Glomerular visceral epithelial cell (primary cell): ENCODE measurements at regions not wholly inside any gene's neighbourhood (a gene's known extent, or its start where the extent isn't known, plus 50 kb on each side); places are given as distances from the start of the nearest gene placed in this dataset.
"Not testable (repeated sequence)": the region's sequence is repeated elsewhere in the genome, so short reads cannot be mapped to it uniquely, and the experiment has no call there.

ENCODE experiments used
- DNase-seq: peaks from one replicate; pipeline ENCODE4 v3.0.0-alpha.2; 2016; ENCODE audit errors: extremely low spot score

DNA sequence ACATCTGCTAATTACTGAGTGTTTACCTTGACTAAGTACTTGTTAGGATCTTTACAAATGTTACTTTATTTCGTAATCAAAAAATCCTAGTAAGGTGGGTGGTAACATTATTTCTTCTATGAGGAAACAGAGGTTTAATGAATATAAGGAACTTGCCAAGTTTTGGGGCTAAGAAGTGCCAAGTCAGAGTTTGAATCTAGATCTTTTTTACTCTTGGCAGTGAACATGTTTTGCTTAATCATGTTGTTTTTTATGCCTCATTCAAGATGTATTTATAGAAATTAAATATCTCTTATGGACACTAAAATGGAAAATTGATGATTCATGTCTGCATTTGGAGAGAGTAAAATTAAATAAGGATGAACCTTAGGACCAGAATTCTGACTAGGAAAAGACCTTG, 393.7 kb downstream of the UTRN start:
- no peak for DNase-seq

DNA sequence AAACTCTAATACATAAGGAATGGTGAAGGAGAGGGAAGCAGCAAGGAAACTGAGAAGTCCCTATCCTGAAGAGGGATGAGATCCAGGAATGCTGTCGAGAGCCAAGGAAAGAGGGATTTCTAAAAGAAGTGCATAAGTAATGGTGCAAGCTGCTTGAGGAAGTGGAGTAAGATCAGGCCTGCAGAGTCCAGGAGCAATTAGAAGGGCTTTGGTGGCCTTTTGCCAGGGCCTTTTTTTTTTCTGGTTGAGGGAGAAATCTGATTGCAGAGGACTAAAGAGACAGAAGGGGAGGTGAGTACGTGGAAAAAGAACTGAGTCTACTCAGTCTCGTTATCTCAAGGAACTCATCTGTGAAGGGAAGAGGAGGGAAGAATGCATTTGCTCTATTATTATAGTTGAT, 396.2 kb downstream of the UTRN start:
- DNase-seq, result no peak

DNA sequence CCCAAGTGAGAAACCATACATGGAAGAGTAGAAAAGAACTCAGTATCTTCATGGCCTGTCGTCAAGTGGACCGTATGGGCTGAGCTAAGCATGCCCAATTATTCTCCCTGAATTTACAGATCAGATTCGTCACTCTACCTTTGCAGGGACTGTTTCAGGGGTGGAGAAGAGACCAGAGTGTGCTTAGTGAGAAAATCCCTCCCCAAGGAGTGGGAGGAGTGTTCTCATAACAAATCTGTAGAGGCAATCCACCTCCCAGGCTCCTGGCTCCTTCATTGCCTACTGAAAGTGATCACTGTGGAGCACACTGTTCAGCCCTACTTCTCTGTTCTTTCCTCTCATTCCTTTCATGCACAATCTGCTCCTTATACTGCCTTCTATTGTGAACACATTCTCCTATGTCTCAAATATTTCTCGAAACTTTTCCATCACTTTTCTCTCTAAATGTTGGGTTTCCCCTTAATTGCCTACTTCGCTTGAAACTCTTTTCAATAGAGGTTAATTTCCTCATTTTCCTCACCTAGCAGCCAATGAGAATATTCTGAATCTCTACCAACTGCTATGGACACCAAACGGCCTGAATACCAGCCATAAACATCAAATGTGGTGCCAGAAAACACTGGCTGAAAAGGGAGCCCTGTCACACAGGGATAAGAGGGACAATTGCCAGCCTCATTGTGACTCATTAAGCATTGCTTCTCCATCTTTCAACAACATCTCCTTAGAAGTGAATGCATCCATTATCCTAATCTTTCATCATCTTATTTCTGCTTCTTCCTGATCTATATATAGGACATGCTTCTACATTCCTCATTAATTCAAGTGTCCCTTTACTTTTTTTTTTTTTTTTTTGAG, 398.3 kb downstream of the UTRN start:
- DNase-seq, result no peak

DNA sequence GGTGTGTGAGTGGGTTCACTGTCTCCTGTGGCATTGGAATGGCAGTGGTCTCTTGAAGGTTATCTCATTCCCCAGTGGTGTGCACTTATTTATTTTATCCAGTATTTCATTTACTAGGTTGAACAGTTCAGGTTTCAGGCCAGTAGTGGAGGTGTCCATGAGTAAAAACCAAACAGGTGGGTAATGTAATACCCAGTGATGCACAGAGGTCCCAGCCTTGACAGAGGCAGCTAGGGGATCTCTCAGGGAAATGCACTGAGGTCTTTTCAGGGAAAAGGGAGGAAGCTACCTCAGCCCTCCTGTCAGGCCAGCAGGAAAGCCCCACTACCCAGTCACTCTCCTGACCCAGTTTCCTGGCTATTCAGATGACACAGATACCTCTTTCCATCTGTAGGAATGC, 403.6 kb downstream of the UTRN start:
- no peak for DNase-seq

DNA sequence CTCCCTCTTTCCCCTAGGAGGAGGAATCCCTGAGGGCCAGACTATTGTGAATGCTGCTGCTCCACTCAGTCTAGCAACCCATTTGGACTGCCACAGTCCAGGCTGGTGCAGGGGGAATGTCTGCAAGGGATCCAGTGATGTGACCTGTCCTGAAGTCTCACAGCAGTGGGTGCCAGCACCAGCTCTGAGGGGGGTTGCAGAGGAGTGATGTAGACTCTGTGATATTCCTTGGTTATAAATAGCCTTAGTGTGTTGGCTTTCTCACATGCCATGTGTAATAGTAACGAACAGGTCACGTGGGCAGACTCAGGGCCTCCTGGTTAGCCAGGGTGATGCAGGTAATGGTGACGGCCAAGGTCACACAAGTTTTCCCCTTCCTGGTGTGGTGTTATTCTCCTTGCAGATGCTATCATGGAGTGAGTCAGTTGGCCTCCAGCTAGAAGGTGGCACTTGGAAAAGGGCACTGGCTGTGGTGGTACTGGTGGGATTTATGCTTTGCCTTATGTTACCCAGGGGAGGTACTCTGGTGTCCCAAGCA, 404.4 kb downstream of the UTRN start:
- no peak for DNase-seq

DNA sequence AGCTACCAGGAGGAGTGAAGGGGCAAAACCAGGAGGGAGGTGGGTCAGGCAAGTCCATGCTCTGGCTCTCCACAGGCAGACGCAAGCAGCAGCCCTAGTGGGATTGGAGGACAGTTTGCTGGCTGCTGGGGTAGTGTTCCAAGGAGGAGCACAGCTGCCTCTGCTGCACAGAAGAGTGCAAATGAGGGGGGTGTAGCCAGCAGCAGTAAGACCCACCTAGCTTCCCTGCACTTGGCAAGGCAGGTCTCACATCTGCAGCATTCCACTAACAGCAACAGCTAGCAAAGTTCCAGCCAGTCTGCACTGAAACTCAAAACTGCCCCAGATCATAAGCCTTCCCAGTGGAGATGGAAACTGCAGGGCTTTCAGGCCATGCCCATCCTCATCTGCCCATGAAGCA, 405.0 kb downstream of the UTRN start:
- DNase-seq, result no peak

DNA sequence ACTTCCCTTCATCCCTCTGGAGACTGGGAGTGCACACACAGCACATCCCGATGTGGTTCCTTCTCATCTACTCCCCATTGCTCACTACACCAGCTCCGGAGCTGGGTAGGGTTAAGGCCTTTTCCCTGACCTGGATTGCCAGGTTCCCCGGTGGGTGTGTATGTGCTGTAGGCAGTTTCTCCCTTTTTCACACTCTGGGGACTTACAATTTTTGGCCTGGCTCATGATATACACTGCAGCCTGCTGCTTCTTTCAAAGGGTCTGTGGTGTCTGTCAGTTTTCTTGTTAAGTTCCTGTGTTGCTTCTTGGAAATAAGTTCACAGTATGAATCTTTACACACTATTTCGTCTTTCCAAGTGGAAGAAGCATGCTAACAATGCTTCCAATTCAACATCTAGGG, 405.5 kb downstream of the UTRN start:
- DNase-seq, result no peak

DNA sequence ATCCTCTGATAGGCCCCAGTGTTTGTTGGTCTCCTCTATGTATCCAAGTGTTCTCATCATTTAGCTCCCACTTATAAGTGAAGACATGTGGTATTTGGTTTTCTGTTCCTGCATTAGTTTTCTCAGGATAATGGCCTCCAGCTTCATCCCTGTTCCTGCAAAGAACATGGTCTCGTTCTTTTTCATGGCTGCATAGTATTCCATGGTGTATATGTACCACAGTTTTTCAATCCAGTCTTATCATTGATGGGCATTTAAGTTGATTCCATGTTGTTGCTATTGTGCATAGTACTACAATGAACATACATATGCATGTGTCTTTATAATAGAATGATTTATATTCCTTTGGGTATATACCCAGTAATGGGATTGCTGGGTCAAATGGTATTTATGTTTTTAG, 406.9 kb downstream of the UTRN start:
- DNase-seq, result not testable (repeated sequence)

DNA sequence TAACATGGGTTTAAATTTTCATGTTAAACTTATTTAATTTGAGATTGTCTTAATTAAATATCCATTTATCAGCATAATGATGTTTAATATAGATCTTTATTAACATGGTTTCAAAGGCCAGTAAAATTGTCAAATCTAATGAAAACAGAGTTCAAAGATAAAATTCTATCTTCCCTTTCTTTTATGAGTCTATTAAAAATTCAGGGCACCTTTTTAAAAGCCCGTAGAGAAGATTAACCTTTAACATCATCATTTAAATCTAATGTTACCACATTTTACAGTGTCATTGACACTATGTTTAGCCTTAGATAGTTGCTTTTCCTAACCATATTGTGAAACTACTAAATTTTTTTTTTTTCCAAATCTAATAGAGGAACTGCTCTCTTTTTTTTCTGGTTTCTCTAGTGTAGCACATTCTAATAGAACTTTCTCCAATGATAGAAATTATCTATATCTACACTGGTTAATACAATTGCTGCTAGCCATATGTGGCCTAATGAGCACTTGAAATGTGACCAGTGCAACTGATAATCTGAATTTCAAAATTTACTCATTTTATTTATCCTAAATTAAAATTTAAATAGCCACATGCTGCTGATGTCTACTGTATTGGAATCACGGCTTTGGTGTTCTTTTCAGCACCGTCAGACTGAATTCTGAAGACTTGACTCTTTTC, 410.9 kb downstream of the UTRN start:
- DNase-seq, result no peak

DNA sequence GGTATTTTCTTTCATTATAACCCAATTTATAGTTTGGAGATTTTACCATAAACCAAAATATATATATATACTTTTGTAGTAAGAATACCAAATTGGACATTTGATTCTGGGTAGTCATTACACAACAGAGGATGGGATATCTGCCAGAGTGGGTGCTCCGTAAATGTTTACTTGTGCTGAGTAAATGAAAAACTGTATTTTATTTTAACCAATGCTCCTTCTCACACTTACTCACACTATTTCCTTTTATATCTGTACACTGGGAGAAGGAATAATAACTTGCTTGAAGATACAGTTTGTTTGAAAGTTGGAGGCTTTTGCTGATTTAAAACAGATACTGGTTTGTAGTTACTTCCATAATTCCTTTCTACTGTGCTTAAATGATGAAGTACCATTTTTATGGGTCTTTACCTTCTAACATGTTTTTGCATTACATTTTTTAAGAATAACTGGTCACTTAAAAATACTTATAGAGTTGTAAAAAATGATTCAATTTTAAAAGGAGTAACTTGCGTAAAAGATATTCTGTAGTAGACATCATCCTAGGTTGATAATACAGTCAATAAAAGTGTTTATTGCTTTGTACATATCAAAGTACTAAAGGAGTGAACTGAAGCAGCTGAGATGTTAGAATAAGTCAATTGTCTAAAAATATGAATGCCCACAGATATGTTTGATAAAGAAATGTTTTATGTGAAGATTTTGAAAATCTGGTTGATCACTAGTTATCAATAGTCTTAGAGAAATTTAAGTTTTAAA, 411.7 kb downstream of the UTRN start:
- DNase-seq, result no peak

DNA sequence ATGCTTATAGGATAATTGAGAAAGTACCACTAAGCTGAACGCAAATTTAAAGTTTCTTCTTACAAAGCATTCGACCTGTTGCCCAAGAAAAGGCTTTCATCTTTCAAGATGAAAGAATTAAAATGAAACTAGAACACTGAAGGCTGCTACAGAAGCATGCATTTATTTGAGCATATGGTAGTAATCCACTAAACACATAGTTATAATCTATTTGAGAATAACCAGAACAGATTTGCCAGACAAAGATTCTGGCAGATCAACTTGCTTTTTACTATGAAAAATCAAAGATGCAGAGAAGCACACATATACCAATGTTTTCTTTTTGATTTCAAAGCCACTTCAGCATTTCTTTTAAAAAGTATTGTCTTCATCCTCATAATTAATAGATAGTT, 412.2 kb downstream of the UTRN start:
- no peak for DNase-seq

DNA sequence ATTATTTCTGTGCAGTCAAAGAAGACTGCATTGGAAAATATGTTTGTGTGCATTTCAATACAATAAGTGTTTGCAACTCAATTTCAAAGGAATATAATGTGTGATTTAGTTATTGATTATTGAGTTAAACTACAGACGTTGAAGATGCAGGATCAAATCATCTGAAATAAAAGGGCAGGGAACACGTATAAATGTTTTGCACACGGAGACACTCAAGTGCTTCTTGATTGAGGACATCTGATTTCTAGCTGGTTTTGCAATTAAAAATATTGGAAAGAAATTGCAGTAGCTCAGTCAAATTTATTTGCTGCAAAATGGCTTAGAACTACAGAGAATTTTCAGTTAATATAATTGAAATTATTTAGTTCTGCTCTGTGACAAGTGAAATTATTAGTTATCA, 412.7 kb downstream of the UTRN start:
- no peak for DNase-seq

DNA sequence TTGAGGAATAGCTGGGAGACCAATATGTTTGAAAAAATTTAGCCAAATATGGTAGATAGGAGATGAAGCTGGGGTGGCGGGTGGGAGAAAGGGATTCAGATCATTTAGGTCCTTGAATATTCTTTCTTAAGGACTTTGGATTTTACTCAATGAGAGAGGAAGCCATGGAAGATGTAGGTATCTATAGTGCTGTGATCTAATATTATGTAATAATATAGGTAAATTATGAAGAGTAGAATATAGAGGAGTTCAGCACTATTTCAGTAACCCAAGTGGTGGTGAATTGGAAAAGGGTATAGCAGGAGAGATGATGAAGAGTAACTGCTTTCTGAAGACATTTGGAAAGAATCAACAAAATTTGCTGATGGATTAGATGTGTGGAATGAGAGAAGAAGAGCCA, 417.6 kb downstream of the UTRN start:
- DNase-seq, result no peak

DNA sequence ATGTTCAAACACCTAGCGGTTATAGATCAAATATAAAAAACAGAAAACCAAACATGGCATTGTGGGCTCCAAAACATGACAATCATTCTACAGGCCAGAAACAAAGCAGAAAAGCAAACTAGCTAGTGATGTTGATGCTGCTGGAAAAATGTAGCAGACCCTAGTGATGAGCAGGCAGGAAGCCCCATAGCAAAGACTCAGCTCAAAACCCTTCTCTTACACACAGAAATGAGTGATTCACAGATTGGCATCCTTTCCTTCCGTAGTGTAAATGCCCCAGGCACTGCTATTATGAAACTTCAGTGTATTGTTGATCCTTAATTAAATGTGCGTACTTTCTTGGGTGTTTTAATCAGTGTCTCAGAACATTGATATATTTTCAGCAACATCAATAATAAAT, 425.1 kb downstream of the UTRN start:
- DNase-seq, result no peak

DNA sequence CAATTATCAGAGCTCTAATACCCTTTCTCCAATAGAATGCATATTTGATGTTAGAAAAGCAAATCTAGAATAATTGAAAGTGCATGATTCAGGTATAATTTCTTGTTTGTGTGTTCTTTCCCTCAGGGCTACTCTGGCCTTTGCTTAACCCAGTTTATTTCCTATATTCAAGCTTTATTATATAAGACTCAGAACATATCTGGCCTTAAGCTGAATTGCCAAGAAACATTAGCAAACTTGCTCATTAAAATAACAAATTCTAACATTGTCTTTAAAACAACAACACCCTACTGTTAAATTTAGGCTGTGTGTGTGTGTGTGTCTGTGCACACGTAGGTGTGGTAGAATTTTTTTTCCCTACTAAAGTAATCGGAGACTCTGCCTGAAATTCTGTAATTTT, 426.5 kb downstream of the UTRN start:
- DNase-seq, result no peak

DNA sequence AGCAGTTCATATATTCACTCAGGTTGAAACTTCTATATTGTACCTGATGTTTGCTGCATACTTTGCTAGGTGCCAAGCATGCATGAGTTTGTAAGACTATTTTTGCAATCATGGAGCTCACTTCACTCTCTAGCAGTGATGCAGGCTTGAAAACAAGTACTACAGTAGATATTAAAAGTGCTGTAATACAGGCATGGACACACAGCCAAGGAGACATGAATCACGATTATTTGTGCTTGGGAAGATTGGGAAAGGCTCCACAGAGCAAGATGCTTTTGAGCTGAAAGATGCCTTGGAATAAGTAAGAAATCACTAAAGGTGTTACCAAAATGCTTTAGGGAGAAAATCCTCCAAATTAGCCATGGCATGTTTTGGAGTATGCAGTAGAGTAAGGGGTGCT, 427.4 kb downstream of the UTRN start:
- DNase-seq, result no peak

DNA sequence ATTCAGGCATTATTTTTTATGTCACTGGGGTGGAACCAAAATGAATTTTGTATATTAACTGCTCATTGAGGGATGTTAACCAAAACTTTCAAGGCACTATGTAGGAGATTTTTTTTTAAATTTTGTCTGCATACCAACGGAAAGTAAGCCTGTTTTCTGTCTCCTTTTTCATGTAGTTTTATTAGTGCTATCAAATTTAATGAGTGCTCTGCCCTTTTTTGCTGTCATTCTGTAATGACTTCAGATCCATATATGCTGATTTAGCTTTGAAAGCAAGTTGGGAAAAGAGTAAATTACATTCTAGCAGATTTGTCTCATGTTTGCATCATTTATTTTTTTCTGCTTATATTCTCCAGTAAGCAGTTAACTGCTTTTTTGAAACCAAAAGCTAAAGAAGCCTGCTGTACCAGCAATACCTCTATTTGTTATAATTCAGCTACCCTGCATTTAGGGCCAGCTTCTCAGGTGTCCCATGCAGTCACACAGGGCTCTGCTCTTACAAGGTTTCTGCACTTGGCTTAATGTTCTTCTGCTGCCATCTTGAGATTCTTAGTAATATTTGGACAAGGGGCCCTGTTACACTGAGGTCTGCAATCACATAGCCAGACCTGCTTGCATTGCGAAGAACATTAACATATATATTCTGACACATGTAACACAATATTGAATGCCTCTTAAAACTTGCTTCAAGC, 429.0 kb downstream of the UTRN start:
- DNase-seq, result no peak

DNA sequence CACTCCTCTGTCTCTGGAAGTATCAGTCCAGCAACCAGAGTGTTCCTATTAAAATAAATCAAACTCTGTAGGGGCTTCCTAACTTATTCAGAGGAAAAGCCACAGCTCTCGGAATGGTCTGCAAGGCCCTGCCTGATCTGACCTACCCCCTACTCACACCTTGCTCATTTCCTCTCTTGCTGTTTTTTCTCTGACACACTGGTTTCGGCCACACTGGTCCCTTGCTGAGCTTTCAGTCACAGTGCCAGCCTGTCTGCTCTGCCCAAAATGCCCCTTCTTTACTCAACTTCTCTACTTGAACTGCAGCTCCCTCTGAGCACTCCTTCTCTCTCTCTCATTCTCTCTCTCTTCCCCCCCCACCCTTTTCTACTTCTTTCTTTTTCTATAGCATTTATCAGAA, 430.2 kb downstream of the UTRN start:
- no peak for DNase-seq

DNA sequence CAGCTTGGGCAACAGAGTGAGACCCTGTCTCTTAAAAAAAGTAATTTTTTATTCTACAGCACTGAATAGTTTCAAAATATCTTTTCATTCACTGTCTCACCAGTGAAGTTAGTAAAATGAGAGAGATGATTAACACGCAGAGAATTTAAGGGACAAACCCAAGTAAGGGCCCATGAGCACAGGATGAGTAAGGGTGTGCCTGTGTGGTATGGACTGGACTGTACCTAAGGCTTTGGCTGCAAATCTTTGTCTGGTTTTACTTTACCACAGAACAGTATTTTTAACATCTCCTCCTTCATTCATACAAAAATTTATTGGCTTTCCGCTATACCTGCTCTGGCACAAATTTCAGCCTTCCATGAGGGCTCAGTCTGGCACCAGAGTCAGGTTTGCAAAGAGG, 433.3 kb downstream of the UTRN start:
- peak; percentile 31 for DNase-seq

DNA sequence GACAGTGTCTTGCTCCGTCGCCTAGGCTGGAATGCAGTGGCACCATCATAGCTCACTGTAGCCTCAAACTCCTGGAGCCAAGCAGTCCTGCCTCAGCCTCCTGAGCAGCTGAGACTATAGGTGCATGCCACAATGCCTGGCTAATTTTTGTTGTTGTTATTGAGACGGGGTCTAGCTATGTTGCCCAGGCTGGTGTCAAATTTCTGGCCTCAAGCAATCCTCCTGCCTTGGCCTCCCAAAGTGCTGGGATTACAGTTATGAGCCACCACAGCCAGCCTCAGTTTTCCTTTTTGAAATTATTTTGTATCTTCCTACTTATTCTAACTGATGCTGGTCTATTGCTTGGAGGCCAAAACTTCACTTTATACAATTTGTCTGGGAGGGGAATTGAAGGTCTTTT, 436.1 kb downstream of the UTRN start:
- no peak for DNase-seq

DNA sequence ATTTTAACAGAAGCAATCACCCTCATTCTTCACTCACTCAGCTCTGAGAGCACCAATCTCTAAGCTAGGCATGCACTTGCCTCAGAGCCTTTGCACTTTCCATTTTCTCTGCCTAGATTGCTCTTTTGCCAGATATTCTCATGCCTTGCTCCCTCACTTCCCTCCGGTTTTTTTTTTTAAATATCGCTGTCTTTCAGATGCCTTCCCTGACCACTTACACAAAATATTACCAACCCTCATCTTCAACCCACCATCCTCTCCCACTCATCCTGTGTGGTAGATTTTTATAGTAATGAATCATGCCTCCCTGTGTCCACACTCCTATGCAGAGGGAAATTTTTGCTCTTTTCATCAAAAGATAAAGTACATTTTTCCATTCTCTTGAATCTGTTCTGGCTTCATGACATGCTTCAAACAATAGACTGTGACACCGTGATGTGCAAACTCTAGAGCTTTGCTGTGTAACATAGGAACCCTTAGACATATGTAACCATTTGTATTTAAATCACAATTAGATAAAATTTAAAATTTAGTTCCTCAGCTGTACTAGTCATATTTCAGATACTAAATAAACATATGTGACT, 437.1 kb downstream of the UTRN start:
- DNase-seq, result peak; percentile 24

DNA sequence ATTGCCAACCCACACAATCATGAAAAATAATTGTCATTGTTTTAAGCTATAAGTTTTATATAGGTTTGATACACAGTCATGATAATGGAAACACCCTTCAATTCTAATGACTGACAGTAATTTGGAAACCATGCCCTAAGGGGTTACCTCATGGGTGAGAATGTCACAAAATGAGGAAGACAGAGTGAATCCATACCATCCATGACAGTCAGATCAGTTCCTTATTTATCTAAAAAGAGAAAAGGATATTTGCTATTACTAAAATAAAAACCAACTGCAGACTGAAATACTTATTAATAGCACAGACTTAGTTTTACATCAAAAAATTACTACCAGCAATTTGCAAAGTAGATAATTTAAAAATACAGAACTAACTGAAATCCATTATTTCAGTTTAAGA, 437.8 kb downstream of the UTRN start:
- no peak for DNase-seq
